Bronchial epithelial cell (primary cell): ENCODE measurements at regions not wholly inside any gene's neighbourhood (a gene's known extent, or its start where the extent isn't known, plus 50 kb on each side); places are given as distances from the start of the nearest gene placed in this dataset.

Experiments
- DNase-seq: peaks from one replicate; pipeline ENCODE4 v3.0.0-alpha.2; 2010; ENCODE audit warnings: low read depth
- FAIRE-seq: peaks from 2 replicates; lab custom pipeline; 2011; peaks lifted over from hg19 to GRCh38; lab: Jason Lieb, UNC
- H3K27me3 ChIP-seq: 2 replicates; pipeline ENCODE4 v1.5.1; 2011; ENCODE audit warnings: low read length; ENCODE audit not compliant: control insufficient read depth, insufficient read depth
- H3K36me3 ChIP-seq: 2 replicates; pipeline ENCODE4 v1.5.1; 2011; ENCODE audit warnings: low read length; ENCODE audit not compliant: control insufficient read depth, insufficient read depth
- H3K4me3 ChIP-seq: 2 replicates; pipeline ENCODE4 v1.5.1; 2011; ENCODE audit warnings: mild to moderate bottlenecking, low read depth, low read length, control low read depth
- TF ChIP-seq, protein P1 (sequence below): IDR thresholded peaks from 2 replicates; pipeline ENCODE4 v1.5.1; 2011; ENCODE audit warnings: mild to moderate bottlenecking, moderate library complexity, low read length, control low read depth, inconsistent platforms; ENCODE audit not compliant: insufficient read depth, severe bottlenecking

DNA sequence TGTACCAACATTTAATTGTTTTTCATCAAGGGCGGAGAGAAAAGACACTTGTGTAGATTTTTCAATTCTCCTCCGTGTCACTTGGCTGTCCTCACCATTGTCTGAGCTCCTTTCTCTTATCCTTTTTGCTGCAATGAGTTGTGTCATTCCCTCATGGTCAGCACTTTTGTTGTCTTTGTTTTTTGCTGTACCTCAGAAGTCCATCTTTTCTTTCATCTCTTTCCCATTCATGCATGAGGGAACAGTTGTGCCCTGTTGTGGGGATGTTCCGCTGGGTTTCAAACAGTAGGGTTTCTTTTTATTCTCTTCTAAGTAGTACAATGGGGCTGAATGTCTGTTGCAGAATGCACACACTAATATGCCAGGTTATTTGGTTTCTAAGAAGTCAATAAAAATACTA is 222.6 kb downstream of the TM9SF2 start:
- FAIRE-seq (no peak), DNase-seq (no peak)

GRCh38 chr13:99722931-99723330 is 221.7 kb downstream of the TM9SF2 start:
- Histone ChIP-seq H3K4me3 (no peak overlapping the region), H3K36me3 (no peaks in the 10 kb centered on the region), H3K27me3 (no peaks in the 10 kb centered on the region)
- FAIRE-seq (no peak), DNase-seq (no peak)
- TF ChIP-seq, protein P1, sequence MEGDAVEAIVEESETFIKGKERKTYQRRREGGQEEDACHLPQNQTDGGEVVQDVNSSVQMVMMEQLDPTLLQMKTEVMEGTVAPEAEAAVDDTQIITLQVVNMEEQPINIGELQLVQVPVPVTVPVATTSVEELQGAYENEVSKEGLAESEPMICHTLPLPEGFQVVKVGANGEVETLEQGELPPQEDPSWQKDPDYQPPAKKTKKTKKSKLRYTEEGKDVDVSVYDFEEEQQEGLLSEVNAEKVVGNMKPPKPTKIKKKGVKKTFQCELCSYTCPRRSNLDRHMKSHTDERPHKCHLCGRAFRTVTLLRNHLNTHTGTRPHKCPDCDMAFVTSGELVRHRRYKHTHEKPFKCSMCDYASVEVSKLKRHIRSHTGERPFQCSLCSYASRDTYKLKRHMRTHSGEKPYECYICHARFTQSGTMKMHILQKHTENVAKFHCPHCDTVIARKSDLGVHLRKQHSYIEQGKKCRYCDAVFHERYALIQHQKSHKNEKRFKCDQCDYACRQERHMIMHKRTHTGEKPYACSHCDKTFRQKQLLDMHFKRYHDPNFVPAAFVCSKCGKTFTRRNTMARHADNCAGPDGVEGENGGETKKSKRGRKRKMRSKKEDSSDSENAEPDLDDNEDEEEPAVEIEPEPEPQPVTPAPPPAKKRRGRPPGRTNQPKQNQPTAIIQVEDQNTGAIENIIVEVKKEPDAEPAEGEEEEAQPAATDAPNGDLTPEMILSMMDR: no peak

More for the DNA sequence above, 222.6 kb downstream of the TM9SF2 start:
- TF ChIP-seq, protein P1: no peak
- H3K36me3 ChIP-seq: no peaks in the 10 kb centered on the region
- no peak overlapping the region for H3K4me3 ChIP-seq
- no peaks in the 10 kb centered on the region for H3K27me3 ChIP-seq

DNA sequence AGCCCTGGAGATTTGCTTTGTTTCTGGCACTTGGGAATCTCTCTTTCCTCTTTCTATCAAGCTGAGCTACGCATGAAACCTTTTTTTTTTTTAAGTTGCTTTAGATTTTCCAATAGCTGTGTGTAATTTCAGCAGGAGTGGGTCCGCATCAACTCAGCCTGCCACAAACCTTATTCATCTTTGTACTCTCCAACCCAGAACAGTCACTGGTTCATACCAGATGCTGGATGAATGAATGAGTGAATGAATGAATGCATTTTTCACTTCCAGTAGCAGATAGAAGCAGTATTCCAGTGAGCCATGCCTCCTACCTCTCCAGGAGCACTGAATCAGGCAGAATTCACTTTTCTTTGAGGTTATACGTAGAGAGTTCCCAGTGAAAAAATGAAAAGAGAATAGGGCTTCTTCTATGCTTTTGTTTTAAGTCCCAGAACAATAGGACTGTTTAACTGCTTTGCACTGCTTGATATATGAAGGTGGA is 221.1 kb downstream of the TM9SF2 start:
- H3K27me3 ChIP-seq: no peaks in the 10 kb centered on the region
- DNase-seq (no peak), FAIRE-seq (no peak)
- H3K4me3 ChIP-seq: no peak overlapping the region
- H3K36me3 ChIP-seq: no peaks in the 10 kb centered on the region
- TF ChIP-seq, protein P1: no peak

GRCh38 chr13:99721606-99722337 is 220.5 kb downstream of the TM9SF2 start:
- TF ChIP-seq, protein P1: no peak
- no peaks in the 10 kb centered on the region for H3K36me3 ChIP-seq
- no peak for FAIRE-seq
- H3K27me3 ChIP-seq: no peaks in the 10 kb centered on the region
- H3K4me3 ChIP-seq: no peak overlapping the region
- DNase-seq: no peak

DNA sequence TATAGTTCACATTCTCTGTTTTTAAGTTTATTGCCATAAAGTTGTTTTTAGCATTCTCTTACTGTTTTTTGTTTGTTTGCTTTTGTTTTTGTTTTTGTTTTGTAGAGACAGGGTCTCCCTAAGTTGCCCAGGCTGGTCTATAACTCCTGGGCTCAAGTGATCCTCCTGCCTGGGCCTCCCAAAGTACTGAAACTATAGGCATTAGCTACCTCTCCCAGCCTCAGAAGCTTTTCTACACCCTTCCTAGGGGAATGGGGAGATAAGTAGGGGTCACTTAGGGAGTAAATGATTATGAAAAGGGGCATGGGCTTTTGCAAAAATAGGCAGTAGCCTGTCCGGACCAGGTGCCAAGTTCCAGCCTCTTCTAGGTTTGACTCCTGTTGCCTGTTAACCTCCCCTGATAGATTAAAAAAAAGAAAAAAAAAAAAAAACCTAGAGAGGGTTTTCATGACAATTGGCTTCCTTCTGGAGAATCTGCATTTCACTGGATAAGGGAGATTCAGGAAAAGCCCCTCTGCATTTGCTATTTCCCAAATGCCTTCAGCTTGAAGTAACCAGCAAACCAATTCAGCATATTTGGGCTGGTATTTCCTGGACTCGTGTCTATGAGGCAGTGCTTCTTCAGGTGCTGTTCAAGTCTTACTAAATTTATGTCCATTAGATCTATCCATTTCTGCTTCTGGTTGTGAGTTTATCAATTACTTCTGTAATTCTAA is 216.8 kb downstream of the TM9SF2 start:
- TF ChIP-seq, protein P1: no peak
- Histone ChIP-seq H3K36me3 (no peaks in the 10 kb centered on the region), H3K4me3 (no peak overlapping the region), H3K27me3 (no peaks in the 10 kb centered on the region)
- no peak for FAIRE-seq
- DNase-seq: no peak
